GM12892 (cell line): ENCODE measurements at regions not wholly inside any gene's neighbourhood (a gene's known extent, or its start where the extent isn't known, plus 50 kb on each side); places are given as distances from the start of the nearest gene placed in this dataset.

Experiments used
- POLR2A ChIP-seq: IDR thresholded peaks from 2 replicates; pipeline ENCODE4 v1.6.1; 2011; ENCODE audit warnings: low read depth, low read length, control low read depth
- POLR2AphosphoS5 ChIP-seq: IDR thresholded peaks from 2 replicates; pipeline ENCODE4 v1.6.1; 2011; ENCODE audit warnings: low read depth, low read length, control low read depth
- TAF1 ChIP-seq: IDR thresholded peaks from 2 replicates; pipeline ENCODE4 v1.6.1; 2011; ENCODE audit warnings: low read depth, mild to moderate bottlenecking, control low read depth, low read length, borderline replicate concordance

DNA sequence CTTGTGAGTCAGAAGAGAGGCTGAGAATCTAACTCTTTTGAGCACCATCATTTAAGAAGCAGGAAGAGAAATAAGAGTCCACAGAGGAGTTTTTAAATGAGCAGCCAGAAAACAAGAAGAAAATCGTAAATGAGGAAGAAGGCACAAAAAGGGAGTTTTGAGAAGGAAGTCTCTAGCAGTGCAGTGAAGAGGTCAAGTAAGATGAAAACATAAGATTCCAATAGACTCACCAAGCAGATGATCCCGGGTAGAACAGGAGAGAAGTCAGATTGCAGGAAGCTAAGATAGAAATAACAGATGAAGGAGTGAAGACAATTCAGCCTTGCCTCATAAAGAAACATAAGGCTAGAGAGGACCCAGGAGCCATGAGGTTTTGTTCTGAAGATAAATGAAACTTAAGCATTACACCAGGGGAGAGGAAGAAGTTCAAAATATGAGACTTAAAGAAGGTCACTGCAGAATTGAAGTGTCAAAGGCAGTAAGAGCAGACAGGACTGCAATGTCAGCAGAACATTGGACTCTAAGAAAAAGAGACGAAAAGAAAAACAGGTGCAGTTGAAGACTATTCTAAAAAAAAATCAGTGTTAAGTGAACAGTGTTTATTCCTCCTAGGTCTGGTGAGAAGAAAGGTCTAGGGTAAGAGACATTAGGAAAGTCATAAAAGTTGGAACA lies 229.0 kb downstream of the SEC23A start:
- no peak for TF ChIP-seq POLR2A
- no peak for TF ChIP-seq POLR2AphosphoS5
- no peak for TF ChIP-seq TAF1
